HUES64 (cell line): ENCODE measurements at regions not wholly inside any gene's neighbourhood (a gene's known extent, or its start where the extent isn't known, plus 50 kb on each side); places are given as distances from the start of the nearest gene placed in this dataset.
A peak's percentile ranks its signal among the peaks of the same experiment; 100 is the strongest.

Source experiments
- H3K27ac ChIP-seq: 2 replicates; pipeline ENCODE4 v1.7.0; 2013; ENCODE audit warnings: low read depth, low read length, inconsistent platforms
- H3K27me3 ChIP-seq: 2 replicates; pipeline ENCODE4 v1.6.1; 2013; ENCODE audit warnings: mild to moderate bottlenecking, low read length; ENCODE audit not compliant: insufficient read depth
- H3K36me3 ChIP-seq: 2 replicates; pipeline ENCODE4 v1.6.1; 2013; ENCODE audit warnings: mild to moderate bottlenecking, low read length; ENCODE audit not compliant: insufficient read depth
- H3K4me1 ChIP-seq: 2 replicates; pipeline ENCODE4 v1.6.1; 2013; ENCODE audit warnings: mild to moderate bottlenecking, low read length, moderate library complexity; ENCODE audit not compliant: insufficient read depth
- H3K4me3 ChIP-seq: 2 replicates; pipeline ENCODE4 v1.5.1; 2013; ENCODE audit warnings: mild to moderate bottlenecking, low read length, moderate library complexity
- H3K9ac ChIP-seq: 2 replicates; pipeline ENCODE4 v1.6.1; 2013; ENCODE audit warnings: mild to moderate bottlenecking, low read depth, low read length
- H3K9me3 ChIP-seq: 2 replicates; pipeline ENCODE4 v1.6.1; 2013; ENCODE audit warnings: low read depth, low read length; ENCODE audit not compliant: insufficient read depth
- WGBS: fragments of 150-250, 120-280 bp; methylation state at CpG from one replicate; pipeline ENCODE4 v1.1.7; 2013; ENCODE audit warnings: missing lambda C conversion rate; 5-methylcytosine and 5-hydroxymethylcytosine counted together

DNA sequence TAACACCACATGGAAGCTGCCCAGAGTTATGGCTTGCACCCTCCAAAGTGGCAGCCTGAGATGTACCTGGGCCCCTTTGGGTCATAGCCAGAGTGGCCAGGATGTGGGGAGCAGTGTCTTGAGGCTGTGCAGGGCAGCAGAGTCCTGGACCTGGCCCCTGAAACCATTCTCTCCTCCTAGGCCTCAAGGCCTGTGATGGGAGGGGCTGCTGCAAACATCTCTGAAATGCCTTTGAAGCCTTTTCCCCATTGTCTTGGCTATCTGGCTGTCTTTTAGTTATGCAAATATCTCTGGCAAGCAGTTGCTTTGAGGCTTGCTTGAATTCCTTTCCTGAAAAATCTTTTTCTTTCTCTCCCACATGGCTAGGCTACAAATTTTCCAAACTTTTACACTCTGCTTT lies 356.5 kb downstream of the DAD1 start:
- no peaks in the 10 kb centered on the region for H3K36me3 ChIP-seq
- peaks cover 13% of the 10 kb centered on the region for H3K4me1 ChIP-seq
- H3K27ac ChIP-seq, result peak overlapping the region; percentile 80; the same call in 1 of the 2 replicates
- H3K27me3 ChIP-seq, result no peaks in the 10 kb centered on the region
- H3K4me3 ChIP-seq, result no peak overlapping the region
- no peak overlapping the region for H3K9ac ChIP-seq
- H3K9me3 ChIP-seq, result peaks cover 36% of the 10 kb centered on the region

DNA sequence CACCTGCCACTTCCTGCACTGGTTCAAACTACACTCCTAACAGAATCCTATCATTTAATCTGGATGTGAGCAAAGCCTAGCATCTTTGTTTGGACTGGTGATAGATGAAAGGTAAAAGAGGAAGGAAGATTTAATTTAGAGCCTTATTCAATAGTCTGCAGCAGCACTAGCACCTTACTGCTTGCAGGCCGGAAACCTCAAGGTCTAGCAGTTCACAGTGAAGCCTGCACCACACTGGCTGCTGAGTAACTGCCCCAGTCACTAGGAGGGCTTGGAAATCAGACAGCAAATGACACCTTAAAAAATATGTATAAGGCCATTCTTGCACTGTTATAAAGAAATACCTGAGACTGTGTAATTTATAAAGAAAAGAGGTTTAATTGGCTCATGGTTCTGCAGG lies 358.0 kb downstream of the DAD1 start:
- Histone ChIP-seq H3K9ac (no peak overlapping the region), H3K9me3 (peaks cover 36% of the 10 kb centered on the region), H3K27ac (no peak overlapping the region), H3K4me3 (no peak overlapping the region), H3K36me3 (no peaks in the 10 kb centered on the region), H3K27me3 (no peaks in the 10 kb centered on the region), H3K4me1 (peaks cover 13% of the 10 kb centered on the region)
- 95% methylated on average over 1 of the region's 1 CpG for WGBS

DNA sequence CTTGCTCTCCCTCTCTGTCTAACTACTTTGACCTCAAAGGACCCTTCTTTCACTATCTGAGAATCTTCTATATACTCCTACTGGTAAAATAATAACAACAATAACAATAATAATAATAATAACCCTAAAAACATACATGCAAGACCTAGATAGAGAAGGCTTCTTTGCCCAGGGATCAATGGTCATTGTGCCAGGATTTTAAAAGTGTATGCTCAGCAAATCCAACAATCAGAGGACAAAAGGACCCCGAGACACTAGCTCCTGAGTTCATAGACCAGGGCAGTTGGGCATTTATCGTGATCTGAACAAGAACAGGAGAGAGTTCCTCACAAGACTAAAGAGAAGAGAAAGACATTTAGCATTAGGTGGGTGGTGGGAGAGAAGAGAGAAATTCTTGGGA lies 358.5 kb downstream of the DAD1 start:
- Histone ChIP-seq H3K36me3 (no peaks in the 10 kb centered on the region), H3K27ac (no peak overlapping the region), H3K4me3 (no peak overlapping the region), H3K9me3 (peaks cover 36% of the 10 kb centered on the region), H3K27me3 (no peaks in the 10 kb centered on the region), H3K9ac (no peak overlapping the region), H3K4me1 (peaks cover 13% of the 10 kb centered on the region)
- 92% methylated on average over 2 of the region's 2 CpGs for WGBS

DNA sequence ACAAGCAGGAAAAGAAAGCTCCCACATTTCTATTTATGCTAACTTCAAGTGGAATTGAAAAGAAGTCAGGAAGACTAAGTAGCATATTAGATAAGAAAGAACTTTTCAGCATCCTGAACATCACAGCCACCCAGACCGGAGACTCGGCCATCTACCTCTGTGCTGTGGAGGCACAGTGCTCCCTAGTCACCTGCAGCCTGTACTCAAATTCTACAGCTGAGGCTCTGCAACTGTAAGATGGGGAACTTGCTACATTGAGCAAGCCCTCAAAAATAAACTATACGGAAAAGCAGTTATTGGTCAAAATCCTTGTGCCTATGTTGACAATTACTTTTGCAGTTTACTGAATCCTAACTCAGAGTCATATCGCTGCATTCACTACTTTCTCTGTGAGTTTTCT lies 361.9 kb downstream of the DAD1 start:
- 92% methylated on average over 4 of the region's 4 CpGs for WGBS
- Histone ChIP-seq H3K27me3 (no peaks in the 10 kb centered on the region), H3K9me3 (peaks cover 15% of the 10 kb centered on the region), H3K27ac (no peak overlapping the region), H3K36me3 (no peaks in the 10 kb centered on the region), H3K4me3 (no peak overlapping the region), H3K4me1 (peaks cover 13% of the 10 kb centered on the region), H3K9ac (no peak overlapping the region)

DNA sequence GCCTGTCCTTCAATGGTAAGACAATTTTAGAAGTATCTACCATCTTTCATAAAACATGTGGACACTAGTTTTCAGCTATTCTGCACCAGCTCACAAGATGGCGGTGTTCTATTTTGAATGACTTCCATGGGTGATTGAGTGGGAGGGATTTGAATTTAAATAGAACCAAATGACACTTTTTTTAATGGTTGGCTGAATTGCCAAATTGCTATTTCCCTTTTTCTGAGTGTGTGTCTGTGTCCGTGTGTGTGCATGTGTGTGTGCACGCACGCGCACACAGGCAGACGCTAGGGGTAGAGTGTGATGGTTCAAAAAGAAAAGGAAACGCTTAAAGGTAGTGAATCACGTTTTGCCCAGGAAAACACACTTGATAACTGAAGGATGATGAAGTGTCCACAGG lies 362.6 kb downstream of the DAD1 start:
- H3K27ac ChIP-seq, result no peak overlapping the region
- no peak overlapping the region for H3K9ac ChIP-seq
- H3K36me3 ChIP-seq, result no peaks in the 10 kb centered on the region
- H3K4me3 ChIP-seq, result no peak overlapping the region
- WGBS, result 80% methylated on average over 8 of the region's 8 CpGs
- H3K4me1 ChIP-seq, result peaks cover 13% of the 10 kb centered on the region
- H3K9me3 ChIP-seq, result peaks cover 8% of the 10 kb centered on the region; the same call in 1 of the 2 replicates
- no peaks in the 10 kb centered on the region for H3K27me3 ChIP-seq

DNA sequence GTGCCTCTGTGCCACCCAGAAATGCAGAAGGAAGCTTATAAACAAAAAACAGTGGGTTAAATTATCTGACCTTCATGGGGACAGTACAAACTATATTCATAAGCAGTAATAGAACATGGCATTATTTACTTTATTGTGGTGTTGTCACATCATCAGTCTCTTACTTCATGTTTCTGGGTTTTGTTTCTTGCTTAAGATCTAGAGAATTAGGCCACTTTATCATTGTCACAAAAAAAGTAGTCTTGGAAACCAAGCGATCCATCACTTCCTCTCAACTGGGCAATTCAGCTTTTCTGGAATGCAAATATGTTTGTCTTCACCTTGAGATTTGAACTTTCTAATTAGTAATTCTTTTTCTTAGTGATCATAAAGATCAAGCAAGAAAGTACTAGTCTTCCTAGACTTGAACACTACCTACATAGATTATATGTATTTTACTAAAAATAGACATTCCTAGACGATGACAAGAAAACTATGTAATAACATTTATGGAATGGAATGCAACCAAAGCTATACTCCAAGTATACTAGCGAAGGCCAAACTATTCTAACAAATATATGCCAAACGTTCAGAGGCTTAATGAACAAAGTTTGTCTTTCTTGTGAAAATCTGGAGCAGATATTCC lies 363.4 kb downstream of the DAD1 start:
- 91% methylated on average over 2 of the region's 4 CpGs for WGBS
- Histone ChIP-seq H3K36me3 (no peaks in the 10 kb centered on the region), H3K4me3 (no peak overlapping the region), H3K9ac (no peak overlapping the region), H3K9me3 (0 out of 2 replicates have a peak, but pooled peaks cover under 1% of the 10 kb centered on the region), H3K4me1 (peaks cover 13% of the 10 kb centered on the region), H3K27ac (no peak overlapping the region), H3K27me3 (no peaks in the 10 kb centered on the region)

DNA sequence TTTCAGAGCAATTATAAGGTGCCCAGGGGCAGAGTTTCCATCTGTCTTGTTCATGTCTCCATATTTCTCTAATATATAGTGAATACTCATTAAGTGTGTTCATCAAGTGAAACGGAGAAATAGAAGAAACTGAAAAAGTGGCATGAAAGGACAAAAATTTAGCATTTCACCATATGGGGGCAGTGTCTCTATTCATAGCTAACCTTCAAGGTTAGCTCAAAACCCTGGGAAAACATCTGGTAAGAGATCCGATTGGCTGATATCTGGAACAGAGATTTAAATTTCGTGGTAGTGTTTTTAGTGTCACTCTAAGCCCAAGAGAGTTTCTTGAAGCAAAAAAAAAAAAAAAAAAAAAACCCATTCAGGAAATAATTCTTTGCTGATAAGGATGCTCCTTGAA lies 367.5 kb downstream of the DAD1 start:
- H3K36me3 ChIP-seq, result no peaks in the 10 kb centered on the region
- no peaks in the 10 kb centered on the region for H3K27me3 ChIP-seq
- no peak overlapping the region for H3K4me3 ChIP-seq
- 93% methylated on average over 2 of the region's 3 CpGs for WGBS
- H3K4me1 ChIP-seq, result no peaks in the 10 kb centered on the region
- H3K9ac ChIP-seq, result no peak overlapping the region
- H3K27ac ChIP-seq, result no peak overlapping the region
- peaks cover 18% of the 10 kb centered on the region; the same call in 1 of the 2 replicates for H3K9me3 ChIP-seq

DNA sequence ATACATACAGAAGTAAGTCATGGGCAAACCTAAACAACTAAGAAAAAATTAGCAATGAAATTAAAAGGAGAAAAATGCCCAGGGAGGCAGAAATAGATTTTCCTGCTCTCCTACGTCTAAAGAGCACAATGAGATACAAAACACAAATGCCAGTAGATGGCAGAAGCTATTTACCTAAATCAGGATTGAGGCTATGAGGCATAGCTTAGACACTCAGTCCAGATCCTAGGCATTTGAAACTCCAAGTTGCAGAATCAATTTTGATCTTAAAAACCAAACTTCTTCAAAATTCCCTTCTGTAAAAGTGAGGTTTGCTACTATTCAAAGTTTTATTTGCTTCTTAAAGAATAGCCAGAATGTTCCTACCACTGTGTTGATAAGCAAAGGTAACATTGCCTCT lies 368.6 kb downstream of the DAD1 start:
- WGBS, result 93% methylated on average over 1 of the region's 1 CpG
- Histone ChIP-seq H3K27me3 (no peaks in the 10 kb centered on the region), H3K4me1 (no peaks in the 10 kb centered on the region), H3K4me3 (no peak overlapping the region), H3K9me3 (peaks cover 18% of the 10 kb centered on the region; the same call in 1 of the 2 replicates), H3K9ac (no peak overlapping the region), H3K27ac (no peak overlapping the region), H3K36me3 (no peaks in the 10 kb centered on the region)

DNA sequence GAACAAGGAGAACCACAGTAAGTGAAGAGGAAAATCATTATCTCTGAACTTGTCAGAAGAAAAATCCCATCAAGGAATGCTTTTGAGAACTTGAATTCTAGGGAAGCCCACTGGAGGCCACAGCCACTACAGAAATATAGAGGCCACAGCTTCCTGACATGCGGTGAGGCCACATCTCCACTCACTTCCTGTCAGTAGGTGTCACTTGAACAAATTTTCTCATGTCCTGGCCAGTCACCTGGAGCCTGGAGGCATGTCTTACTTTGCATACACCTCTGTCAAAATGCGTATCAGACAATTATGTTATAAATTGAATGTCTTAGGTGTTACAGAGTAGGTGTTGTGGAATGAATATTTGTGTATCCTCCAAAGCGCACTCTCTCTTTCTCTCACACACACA lies 370.3 kb downstream of the DAD1 start:
- H3K36me3 ChIP-seq, result no peaks in the 10 kb centered on the region
- H3K9me3 ChIP-seq, result peaks cover 18% of the 10 kb centered on the region; the same call in 1 of the 2 replicates
- no peak overlapping the region for H3K27ac ChIP-seq
- H3K27me3 ChIP-seq, result no peaks in the 10 kb centered on the region
- H3K4me3 ChIP-seq, result no peak overlapping the region
- H3K9ac ChIP-seq, result no peak overlapping the region
- 93% methylated on average over 3 of the region's 3 CpGs for WGBS
- no peaks in the 10 kb centered on the region for H3K4me1 ChIP-seq

DNA sequence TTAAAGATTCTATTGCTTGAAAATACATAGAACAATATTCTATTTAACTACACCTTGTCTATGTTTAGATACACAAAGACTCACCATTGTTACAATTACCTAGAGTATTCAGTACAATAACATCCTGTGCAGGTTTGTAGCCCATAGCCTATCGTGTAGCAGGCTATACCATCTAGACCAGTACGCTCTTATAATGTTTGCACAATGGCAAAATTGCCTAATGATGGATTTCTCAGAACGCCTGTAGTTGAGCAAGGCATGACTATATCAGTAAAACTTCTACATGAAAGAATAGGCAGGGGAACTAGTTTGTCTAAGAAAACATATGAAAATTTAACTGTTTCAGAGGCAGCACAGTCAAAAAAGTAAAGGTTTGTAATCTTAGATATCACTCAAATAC lies 375.9 kb downstream of the DAD1 start:
- H3K36me3 ChIP-seq, result no peaks in the 10 kb centered on the region
- H3K9me3 ChIP-seq, result no peaks in the 10 kb centered on the region
- 87% methylated on average over 3 of the region's 3 CpGs for WGBS
- H3K27ac ChIP-seq, result no peak overlapping the region
- no peaks in the 10 kb centered on the region for H3K27me3 ChIP-seq
- no peak overlapping the region for H3K9ac ChIP-seq
- H3K4me1 ChIP-seq, result no peaks in the 10 kb centered on the region
- H3K4me3 ChIP-seq, result no peak overlapping the region

DNA sequence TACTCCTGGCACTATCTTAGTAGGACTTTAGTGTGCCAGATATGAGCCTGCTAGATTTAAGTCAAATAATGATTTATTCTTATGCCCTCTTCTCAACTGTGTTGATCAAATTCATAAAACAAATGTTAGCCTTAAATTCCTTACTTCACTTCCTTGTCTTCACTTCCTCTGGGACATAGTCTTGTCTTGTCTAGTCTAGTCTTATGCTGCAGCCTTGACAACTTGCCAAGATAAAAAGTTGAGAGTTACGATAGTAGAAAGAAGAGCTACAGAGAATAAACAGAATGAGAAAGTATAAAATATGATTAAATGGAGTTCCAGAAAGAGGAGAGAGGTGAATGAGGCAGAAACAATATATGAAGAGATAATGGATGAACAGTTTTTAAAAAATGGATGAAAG lies 378.1 kb downstream of the DAD1 start:
- Histone ChIP-seq H3K27ac (no peak overlapping the region), H3K9ac (no peak overlapping the region), H3K4me1 (no peaks in the 10 kb centered on the region), H3K27me3 (no peaks in the 10 kb centered on the region), H3K9me3 (no peaks in the 10 kb centered on the region), H3K36me3 (no peaks in the 10 kb centered on the region), H3K4me3 (no peak overlapping the region)
- 95% methylated on average over 1 of the region's 1 CpG for WGBS

DNA sequence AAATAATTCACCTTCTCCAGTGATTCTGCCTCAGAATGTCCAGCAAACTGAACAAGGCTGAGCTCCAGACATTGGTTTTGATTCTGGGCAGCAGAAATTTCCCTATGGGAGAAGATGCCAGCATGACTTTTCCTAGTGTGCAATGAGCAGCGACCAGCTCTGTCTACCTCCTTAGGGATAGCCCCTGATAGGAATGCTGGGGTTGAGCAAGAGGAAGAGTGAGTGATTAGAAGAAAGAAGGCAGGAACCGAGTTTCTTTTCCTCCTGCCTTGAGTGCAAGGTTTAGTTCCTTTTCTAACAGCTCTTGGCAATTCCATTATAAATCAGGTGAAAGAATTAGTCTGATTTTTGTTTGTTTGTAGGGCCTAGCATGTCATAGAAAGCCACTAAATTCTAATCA lies 379.0 kb downstream of the DAD1 start:
- 46% methylated on average over 2 of the region's 2 CpGs for WGBS
- Histone ChIP-seq H3K36me3 (no peaks in the 10 kb centered on the region), H3K27me3 (no peaks in the 10 kb centered on the region), H3K4me3 (no peak overlapping the region), H3K4me1 (no peaks in the 10 kb centered on the region), H3K9me3 (no peaks in the 10 kb centered on the region), H3K9ac (no peak overlapping the region), H3K27ac (no peak overlapping the region)
